Chondrocyte (in vitro differentiated cells): ENCODE measurements at regions not wholly inside any gene's neighbourhood (a gene's known extent, or its start where the extent isn't known, plus 50 kb on each side); places are given as distances from the start of the nearest gene placed in this dataset.

Experiments used
- DNase-seq: peaks from one replicate; pipeline ENCODE4 v3.0.0; 2021; ENCODE audit warnings: mixed read lengths, low spot score
- H3K27ac Mint-ChIP-seq: one replicate; pipeline ENCODE4 v1.8.0; 2021; ENCODE audit warnings: mild to moderate bottlenecking, moderate library complexity, mixed read lengths; ENCODE audit not compliant: unreplicated experiment
- H3K27me3 Mint-ChIP-seq: 2 replicates; pipeline ENCODE4 v1.8.0; 2021; ENCODE audit warnings: low read depth, mixed read lengths
- H3K36me3 Mint-ChIP-seq: 2 replicates; pipeline ENCODE4 v1.8.0; 2021; ENCODE audit warnings: low read depth, mixed read lengths
- H3K4me1 Mint-ChIP-seq: 2 replicates; pipeline ENCODE4 v1.8.0; 2021; ENCODE audit warnings: low read depth, mild to moderate bottlenecking, mixed read lengths
- H3K4me3 Mint-ChIP-seq: one replicate; pipeline ENCODE4 v1.8.0; 2021; ENCODE audit warnings: mild to moderate bottlenecking, moderate library complexity, mixed read lengths; ENCODE audit not compliant: unreplicated experiment
- H3K9me3 Mint-ChIP-seq: 2 replicates; pipeline ENCODE4 v1.8.0; 2021; ENCODE audit warnings: low read depth, mixed read lengths
- TF ChIP-seq, protein P1 (sequence below): fragments of 200-600 bp; sonication (generic); IDR thresholded peaks from 2 replicates; pipeline ENCODE4 v1.5.0; 2021; ENCODE audit warnings: antibody characterized with exemption, mild to moderate bottlenecking, moderate library complexity

DNA sequence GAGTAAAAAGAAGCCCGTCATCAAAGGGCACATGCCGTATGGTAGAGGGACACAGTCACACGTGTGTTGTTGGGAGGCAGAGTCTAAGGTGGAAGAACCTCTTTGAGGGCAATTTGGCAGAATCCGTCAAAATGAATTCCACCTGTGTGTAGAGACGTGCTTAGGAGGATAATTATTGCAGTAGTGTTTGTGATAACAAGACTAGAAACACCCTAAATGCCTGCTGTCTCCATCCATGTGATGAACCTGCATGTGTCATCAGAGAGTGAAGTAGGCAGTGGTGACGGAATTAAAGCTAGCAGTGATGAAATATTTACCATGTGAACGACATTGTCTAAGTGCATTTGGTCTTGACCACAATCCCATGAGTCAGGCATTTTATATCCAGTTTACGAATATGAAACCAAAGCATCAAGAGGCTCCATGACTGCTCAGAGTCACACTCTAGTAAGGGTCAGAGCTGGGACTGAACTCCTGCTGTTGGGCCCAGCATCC is 61.3 kb upstream of the ADORA2B start:
- H3K27me3 Mint-ChIP-seq = no peaks in the 10 kb centered on the region
- H3K4me1 Mint-ChIP-seq = peaks cover 30% of the 10 kb centered on the region
- no peak overlapping the region for H3K27ac Mint-ChIP-seq
- H3K36me3 Mint-ChIP-seq = no peaks in the 10 kb centered on the region
- H3K9me3 Mint-ChIP-seq = peaks cover 3% of the 10 kb centered on the region
- DNase-seq = no peak
- H3K4me3 Mint-ChIP-seq = no peak overlapping the region
- TF ChIP-seq, protein P1, sequence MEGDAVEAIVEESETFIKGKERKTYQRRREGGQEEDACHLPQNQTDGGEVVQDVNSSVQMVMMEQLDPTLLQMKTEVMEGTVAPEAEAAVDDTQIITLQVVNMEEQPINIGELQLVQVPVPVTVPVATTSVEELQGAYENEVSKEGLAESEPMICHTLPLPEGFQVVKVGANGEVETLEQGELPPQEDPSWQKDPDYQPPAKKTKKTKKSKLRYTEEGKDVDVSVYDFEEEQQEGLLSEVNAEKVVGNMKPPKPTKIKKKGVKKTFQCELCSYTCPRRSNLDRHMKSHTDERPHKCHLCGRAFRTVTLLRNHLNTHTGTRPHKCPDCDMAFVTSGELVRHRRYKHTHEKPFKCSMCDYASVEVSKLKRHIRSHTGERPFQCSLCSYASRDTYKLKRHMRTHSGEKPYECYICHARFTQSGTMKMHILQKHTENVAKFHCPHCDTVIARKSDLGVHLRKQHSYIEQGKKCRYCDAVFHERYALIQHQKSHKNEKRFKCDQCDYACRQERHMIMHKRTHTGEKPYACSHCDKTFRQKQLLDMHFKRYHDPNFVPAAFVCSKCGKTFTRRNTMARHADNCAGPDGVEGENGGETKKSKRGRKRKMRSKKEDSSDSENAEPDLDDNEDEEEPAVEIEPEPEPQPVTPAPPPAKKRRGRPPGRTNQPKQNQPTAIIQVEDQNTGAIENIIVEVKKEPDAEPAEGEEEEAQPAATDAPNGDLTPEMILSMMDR = no peak

DNA sequence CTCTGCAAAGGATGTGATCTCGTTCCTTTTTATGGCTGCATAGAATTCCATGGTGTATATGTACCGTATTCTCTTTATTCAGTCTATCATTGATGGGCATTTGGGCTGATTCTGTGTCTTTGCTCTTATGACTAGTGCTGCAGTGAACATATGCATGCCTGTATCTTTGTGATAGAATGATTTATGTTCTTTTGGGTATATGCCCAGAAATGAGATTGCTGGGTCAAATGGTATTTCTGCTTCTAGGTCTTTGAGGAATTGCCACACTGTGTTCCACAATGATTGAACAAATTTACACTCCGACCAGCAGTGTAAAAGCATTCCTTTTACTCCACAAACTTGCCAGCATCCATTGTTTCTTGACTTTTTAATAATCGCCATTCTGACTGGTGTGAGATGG is 60.2 kb upstream of the ADORA2B start:
- H3K27ac Mint-ChIP-seq = no peak overlapping the region
- H3K4me3 Mint-ChIP-seq = no peak overlapping the region
- H3K27me3 Mint-ChIP-seq = no peaks in the 10 kb centered on the region
- TF ChIP-seq, protein P1 = no peak
- H3K4me1 Mint-ChIP-seq = peaks cover 30% of the 10 kb centered on the region
- DNase-seq = no peak
- H3K36me3 Mint-ChIP-seq = no peaks in the 10 kb centered on the region
- peaks cover 3% of the 10 kb centered on the region for H3K9me3 Mint-ChIP-seq

DNA sequence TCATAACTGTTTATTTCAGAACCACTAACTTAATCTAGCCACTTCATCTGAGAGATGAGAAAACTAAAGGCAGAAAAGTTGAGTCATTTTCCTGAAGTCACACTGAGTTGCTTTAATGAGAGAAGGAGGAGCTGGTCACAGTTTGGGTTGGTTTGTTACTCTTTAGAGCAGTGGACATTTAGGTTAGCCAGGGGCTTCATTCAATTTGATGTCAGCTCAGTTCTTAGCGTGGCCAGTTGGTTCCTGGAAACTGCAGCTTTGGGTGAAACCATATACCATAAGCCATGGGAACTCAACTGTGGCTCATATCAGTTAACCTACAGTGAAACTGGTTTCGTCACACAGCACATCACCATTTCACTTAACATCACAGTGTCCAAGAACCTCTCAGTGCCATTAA is 59.2 kb upstream of the ADORA2B start:
- Mint-ChIP-seq H3K4me1 (peaks cover 30% of the 10 kb centered on the region), H3K27me3 (no peaks in the 10 kb centered on the region), H3K27ac (no peak overlapping the region), H3K36me3 (no peaks in the 10 kb centered on the region), H3K4me3 (no peak overlapping the region), H3K9me3 (peaks cover 3% of the 10 kb centered on the region)
- TF ChIP-seq, protein P1 = no peak
- DNase-seq = no peak

DNA sequence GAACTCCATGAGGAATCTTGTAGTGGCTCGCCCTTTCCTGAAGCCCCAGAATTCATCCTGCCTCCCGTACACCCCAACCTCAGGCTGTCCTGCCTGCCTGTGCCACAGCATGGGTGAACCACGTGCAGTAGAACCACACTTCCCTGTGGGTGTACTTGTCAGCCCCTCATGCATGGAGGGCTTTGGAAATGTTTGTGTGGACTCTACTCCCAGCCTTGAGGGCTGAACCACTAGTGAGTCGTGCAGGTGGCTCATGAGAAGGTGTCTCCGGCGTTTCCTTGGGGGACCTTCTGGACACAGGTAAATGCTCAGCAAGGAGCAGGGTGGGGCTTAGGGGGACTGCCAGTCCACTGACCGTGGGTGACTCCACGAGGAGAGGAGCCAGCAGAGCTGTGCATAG is 58.7 kb upstream of the ADORA2B start:
- Mint-ChIP-seq H3K4me3 (no peak overlapping the region), H3K9me3 (peaks cover 3% of the 10 kb centered on the region), H3K27me3 (no peaks in the 10 kb centered on the region), H3K36me3 (no peaks in the 10 kb centered on the region), H3K4me1 (peaks cover 31% of the 10 kb centered on the region), H3K27ac (no peak overlapping the region)
- TF ChIP-seq, protein P1 = no peak
- DNase-seq = no peak

DNA sequence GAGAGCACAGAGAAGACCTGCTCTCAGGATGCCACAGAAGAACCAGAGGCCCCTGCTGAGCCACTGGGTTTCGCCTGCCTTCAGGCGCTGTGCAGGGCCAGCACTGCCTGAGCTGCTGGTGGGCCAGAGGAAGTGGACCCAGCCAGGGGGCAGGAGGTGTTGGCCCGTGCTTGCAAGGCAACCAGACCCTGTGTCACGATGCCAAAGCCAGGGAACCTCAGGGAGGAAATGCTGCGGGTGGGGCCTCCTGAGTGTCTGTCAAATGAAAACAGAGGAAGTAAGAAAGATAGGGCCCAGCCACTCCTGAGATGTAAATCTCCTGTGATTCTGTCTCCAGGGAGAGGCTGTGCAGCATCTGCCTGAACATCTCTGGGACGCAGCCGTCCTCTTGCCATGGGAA is 58.1 kb upstream of the ADORA2B start:
- TF ChIP-seq, protein P1 = no peak
- H3K27ac Mint-ChIP-seq = no peak overlapping the region
- no peaks in the 10 kb centered on the region for H3K27me3 Mint-ChIP-seq
- peaks cover 34% of the 10 kb centered on the region for H3K4me1 Mint-ChIP-seq
- peaks cover 3% of the 10 kb centered on the region for H3K9me3 Mint-ChIP-seq
- DNase-seq = no peak
- H3K36me3 Mint-ChIP-seq = no peaks in the 10 kb centered on the region
- H3K4me3 Mint-ChIP-seq = no peak overlapping the region
